Gastroesophageal sphincter (tissue), 4 donors: ENCODE measurements at regions not wholly inside any gene's neighbourhood (a gene's known extent, or its start where the extent isn't known, plus 50 kb on each side); places are given as distances from the start of the nearest gene placed in this dataset.

Experiments used
- ATAC-seq: fragments of 150-250 bp; one replicate; pipeline ENCODE4 v1.9.1; 2016; ENCODE audit warnings: mild to moderate bottlenecking, moderate library complexity
- H3K27ac ChIP-seq, 4 donors: fragments of 200-600 bp; sonication (generic) in 3 of 4; 1 replicate in 3 of 4; 2 replicates in 1 of 4; pipeline ENCODE4 v1.5.1; 2016 to 2019
- H3K27me3 ChIP-seq: fragments of 200-600 bp; sonication (generic); one replicate; pipeline ENCODE4 v1.5.1; 2019
- H3K36me3 ChIP-seq, 2 donors: fragments of 200-600 bp; sonication (generic); one replicate each; pipeline ENCODE4 v1.5.1; 2019; ENCODE audit warnings: control low read depth in 1 of 2
- H3K4me1 ChIP-seq, 3 donors: fragments of 200-600 bp; sonication (generic); 1 replicate in 2 of 3; 2 replicates in 1 of 3; pipeline ENCODE4 v1.5.1; 2016 to 2019; ENCODE audit warnings: control low read depth in 2 of 3
- H3K4me3 ChIP-seq, 2 donors: fragments of 200-600 bp; sonication (generic); one replicate each; pipeline ENCODE4 v1.5.1; 2019; ENCODE audit warnings: mild to moderate bottlenecking in 1 of 2, moderate library complexity in 1 of 2
- H3K9me3 ChIP-seq, 3 donors: fragments of 200-600 bp; sonication (generic); one replicate each; pipeline ENCODE4 v1.5.1; 2017 to 2019; ENCODE audit warnings: control low read depth in 2 of 3
- CTCF ChIP-seq, 4 experiments: fragments of 200-600 bp in 2 of 4; fragments of 450-650 bp in 2 of 4; sonication (generic) in 1 of 4; IDR thresholded peaks; one replicate each; pipeline ENCODE4 v1.5.1; 2017 to 2019; ENCODE audit warnings: antibody characterized with exemption in 4 of 4, mild to moderate bottlenecking in 2 of 4, moderate library complexity in 2 of 4
- EP300 ChIP-seq: sonication (generic); formaldehyde crosslinking; IDR thresholded peaks from one replicate; pipeline ENCODE4 v1.6.1; 2017; ENCODE audit warnings: antibody characterized with exemption, mild to moderate bottlenecking
- POLR2A ChIP-seq, 2 donors: fragments of 450-650 bp; IDR thresholded peaks; one replicate each; pipeline ENCODE4 v1.6.1; 2017; ENCODE audit warnings: antibody characterized with exemption in 2 of 2, mild to moderate bottlenecking in 2 of 2, moderate library complexity in 1 of 2
- POLR2AphosphoS5 ChIP-seq: sonication (generic); formaldehyde crosslinking; IDR thresholded peaks from one replicate; pipeline ENCODE4 v1.6.1; 2017; ENCODE audit warnings: antibody characterized with exemption
- WGBS, 2 donors: methylation state at CpG; one replicate each; pipeline ENCODE4 v1.1.5; 2018; ENCODE audit warnings: low coverage in 1 of 2; 5-methylcytosine and 5-hydroxymethylcytosine counted together

DNA sequence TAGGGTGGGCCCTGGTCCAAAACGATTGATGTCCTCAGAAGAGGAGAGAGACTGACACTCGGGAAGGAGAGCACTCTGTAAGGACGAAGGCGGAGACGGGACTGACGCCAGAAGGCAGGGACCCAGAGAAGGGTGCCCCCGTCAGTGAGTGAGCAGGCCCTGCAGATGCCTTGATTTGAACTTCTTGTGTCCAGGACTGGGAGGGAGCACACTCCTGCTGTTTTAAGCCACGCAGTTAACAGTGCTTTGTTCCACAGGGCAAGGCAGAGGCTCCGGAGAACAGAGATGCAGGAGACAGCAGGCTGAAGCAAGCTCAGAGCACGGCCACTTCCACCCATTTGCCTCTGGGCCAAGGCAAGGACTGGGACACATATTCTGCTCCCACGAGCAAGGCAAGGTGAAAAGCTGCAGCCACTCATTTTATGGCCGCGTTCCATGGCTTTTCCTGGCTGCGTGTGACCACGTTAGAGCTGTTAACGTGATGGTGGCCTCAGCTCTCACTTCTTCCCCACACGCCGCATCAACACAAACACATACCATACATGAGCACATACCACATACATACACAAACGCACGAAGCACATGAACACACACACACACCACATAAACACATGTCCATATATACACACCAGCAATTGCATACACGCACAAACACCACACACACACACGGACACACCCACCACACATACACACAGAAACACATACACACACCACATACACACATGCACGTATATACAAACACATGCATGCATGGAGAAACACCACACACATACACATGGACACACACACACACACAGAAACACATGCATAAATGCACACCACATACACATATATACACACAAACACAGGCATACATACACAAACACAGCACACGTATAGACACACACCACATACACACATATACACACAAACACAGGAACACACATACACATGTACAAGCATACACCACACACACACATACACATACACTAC is 521.0 kb upstream of the MYT1L start:
- no peak overlapping the region for H3K4me3 ChIP-seq
- no peaks in the 10 kb centered on the region for H3K27me3 ChIP-seq
- H3K9me3 ChIP-seq = no peaks in the 10 kb centered on the region
- no peak overlapping the region for H3K27ac ChIP-seq
- no peaks in the 10 kb centered on the region for H3K4me1 ChIP-seq
- H3K36me3 ChIP-seq = no peaks in the 10 kb centered on the region
- TF ChIP-seq POLR2AphosphoS5 = no peak
- TF ChIP-seq CTCF (IDR thresholded peaks at IDR 0.05) = no peak
- TF ChIP-seq EP300 = no peak
- no peak for TF ChIP-seq POLR2A (IDR thresholded peaks at IDR 0.05)
- WGBS, 2 donors = 73 to 76% methylated on average over 19 to 22 of the region's 24 CpGs
- no peak for ATAC-seq

GRCh38 chr2:2851316-2851715 is 520.2 kb upstream of the MYT1L start:
- 91% methylated on average over 5 of the region's 9 CpGs; no CpG with 5 or more reads in 1 of the 2 donors for WGBS, 2 donors
- Histone ChIP-seq H3K4me1 (peaks cover 0 to 6% (median 0%) of the 10 kb centered on the region in 3 donors), H3K36me3 (no peaks in the 10 kb centered on the region), H3K4me3 (no peak overlapping the region), H3K27me3 (no peaks in the 10 kb centered on the region), H3K9me3 (no peaks in the 10 kb centered on the region), H3K27ac (no peak overlapping the region)
- ATAC-seq = no peak
- TF ChIP-seq POLR2A (IDR thresholded peaks at IDR 0.05) = no peak
- no peak for TF ChIP-seq CTCF (IDR thresholded peaks at IDR 0.05)
- TF ChIP-seq EP300 = no peak
- TF ChIP-seq POLR2AphosphoS5 = no peak

- no peaks in the 10 kb centered on the region for H3K36me3 ChIP-seq
- H3K27me3 ChIP-seq = no peaks in the 10 kb centered on the region
- no peak for TF ChIP-seq POLR2A (IDR thresholded peaks at IDR 0.05)
- TF ChIP-seq POLR2AphosphoS5 = no peak
- no peak for TF ChIP-seq EP300
- TF ChIP-seq CTCF (IDR thresholded peaks at IDR 0.05) = no peak
- no peak overlapping the region for H3K27ac ChIP-seq
- H3K4me1 ChIP-seq = peaks cover 0 to 8% (median 0%) of the 10 kb centered on the region in 3 donors
- no peak for ATAC-seq
- H3K9me3 ChIP-seq = no peaks in the 10 kb centered on the region
- H3K4me3 ChIP-seq = no peak overlapping the region
- 92% methylated on average over 2 of the region's 7 CpGs; no CpG with 5 or more reads in 1 of the 2 donors for WGBS, 2 donors
Observed at GRCh38 chr2:2850859-2851258, 519.8 kb upstream of the MYT1L start.

- H3K27me3 ChIP-seq = no peaks in the 10 kb centered on the region
- TF ChIP-seq POLR2A (IDR thresholded peaks at IDR 0.05) (no peak), EP300 (no peak), POLR2AphosphoS5 (no peak), CTCF (IDR thresholded peaks at IDR 0.05) (no peak)
- H3K27ac ChIP-seq = no peak overlapping the region
- no peak for ATAC-seq
- WGBS, 2 donors = 80% methylated on average over 1 of the region's 22 CpGs; no CpG with 5 or more reads in 1 of the 2 donors
- H3K4me1 ChIP-seq = peaks cover 0 to 8% (median 0%) of the 10 kb centered on the region in 3 donors
- H3K36me3 ChIP-seq = no peaks in the 10 kb centered on the region
- H3K4me3 ChIP-seq = no peak overlapping the region
- no peaks in the 10 kb centered on the region for H3K9me3 ChIP-seq
Observed at GRCh38 chr2:2850218-2850755, 519.2 kb upstream of the MYT1L start.
